Karpas-422 (cell line): ENCODE measurements at regions not wholly inside any gene's neighbourhood (a gene's known extent, or its start where the extent isn't known, plus 50 kb on each side); places are given as distances from the start of the nearest gene placed in this dataset.

Experiments used
- DNase-seq: peaks from one replicate; pipeline ENCODE4 v3.0.0-alpha.2; 2015
- H2AFZ ChIP-seq: fragments of 200-600 bp; sonication (generic); 2 replicates; pipeline ENCODE4 v1.6.1; 2014; ENCODE audit warnings: antibody characterized with exemption, low read length, mixed read lengths
- H3K27ac ChIP-seq: fragments of 200-600 bp; sonication (generic); 2 replicates; pipeline ENCODE4 v1.5.1; 2014; ENCODE audit warnings: mild to moderate bottlenecking, low read length, moderate library complexity
- H3K27me3 ChIP-seq: fragments of 200-600 bp; sonication (generic); 2 replicates; pipeline ENCODE4 v1.6.1; 2014; ENCODE audit warnings: low read length, mixed read lengths
- H3K36me3 ChIP-seq: fragments of 200-600 bp; sonication (generic); 2 replicates; pipeline ENCODE4 v1.6.1; 2014; ENCODE audit warnings: low read length, mixed read lengths; ENCODE audit not compliant: insufficient read depth
- H3K4me1 ChIP-seq: fragments of 200-600 bp; sonication (generic); 2 replicates; pipeline ENCODE4 v1.6.1; 2014; ENCODE audit warnings: mild to moderate bottlenecking, low read length, mixed read lengths
- H3K4me2 ChIP-seq: fragments of 200-600 bp; sonication (generic); 2 replicates; pipeline ENCODE4 v1.6.1; 2014; ENCODE audit warnings: low read length, low read depth, mild to moderate bottlenecking; ENCODE audit not compliant: poor library complexity, severe bottlenecking
- H3K4me3 ChIP-seq: fragments of 200-600 bp; sonication (generic); 2 replicates; pipeline ENCODE4 v1.5.1; 2014; ENCODE audit warnings: mild to moderate bottlenecking, antibody characterized with exemption, low read length, mixed read lengths
- H3K79me2 ChIP-seq: fragments of 200-600 bp; sonication (generic); 2 replicates; pipeline ENCODE4 v1.6.1; 2014; ENCODE audit warnings: mild to moderate bottlenecking, low read length, mixed read lengths
- H3K9ac ChIP-seq: fragments of 200-600 bp; sonication (generic); 2 replicates; pipeline ENCODE4 v1.6.0; 2014; ENCODE audit warnings: low read length
- H3K9me2 ChIP-seq: fragments of 200-600 bp; sonication (generic), shearing (Covaris generic); replicated peaks from 2 replicates; pipeline ENCODE4 v1.6.0; 2014; ENCODE audit warnings: mild to moderate bottlenecking, low read length, moderate library complexity; ENCODE audit not compliant: insufficient read depth
- H3K9me3 ChIP-seq: fragments of 300-700, 200-600 bp; sonication (generic); 2 replicates; pipeline ENCODE4 v1.6.1; 2014; ENCODE audit warnings: low read length, mixed read lengths
- H4K20me1 ChIP-seq: fragments of 200-600 bp; sonication (generic); 2 replicates; pipeline ENCODE4 v1.6.1; 2014; ENCODE audit warnings: mild to moderate bottlenecking, antibody characterized with exemption, low read length, low read depth; ENCODE audit not compliant: insufficient read depth

- no peak for DNase-seq
- Histone ChIP-seq H3K27ac (no peak overlapping the region), H3K4me3 (no peak overlapping the region), H3K79me2 (no peaks in the 10 kb centered on the region), H2AFZ (no peak overlapping the region), H3K36me3 (no peaks in the 10 kb centered on the region), H3K27me3 (no peaks in the 10 kb centered on the region), H4K20me1 (no peaks in the 10 kb centered on the region), H3K4me1 (no peaks in the 10 kb centered on the region), H3K9me2 (no peaks in the 10 kb centered on the region), H3K9ac (no peak overlapping the region), H3K9me3 (no peaks in the 10 kb centered on the region), H3K4me2 (no peak overlapping the region)
Measured at GRCh38 chr7:28879105-28879504, 79.0 kb downstream of the TRIL start.

- DNase-seq: no peak
- H3K4me2 ChIP-seq: no peak overlapping the region
- H3K27me3 ChIP-seq: no peaks in the 10 kb centered on the region
- H3K4me1 ChIP-seq: no peaks in the 10 kb centered on the region
- no peak overlapping the region for H3K9ac ChIP-seq
- H3K9me3 ChIP-seq: no peaks in the 10 kb centered on the region
- H3K4me3 ChIP-seq: no peak overlapping the region
- no peak overlapping the region for H2AFZ ChIP-seq
- no peaks in the 10 kb centered on the region for H3K79me2 ChIP-seq
- H3K36me3 ChIP-seq: no peaks in the 10 kb centered on the region
- no peaks in the 10 kb centered on the region for H4K20me1 ChIP-seq
- no peaks in the 10 kb centered on the region for H3K9me2 ChIP-seq
- H3K27ac ChIP-seq: no peak overlapping the region
Measured at GRCh38 chr7:28878481-28878880, 79.6 kb downstream of the TRIL start.
